ENCODE measurements at regions not wholly inside any gene's neighbourhood (a gene's known extent, or its start where the extent isn't known, plus 50 kb on each side); places are given as distances from the start of the nearest gene placed in this dataset.
"Not testable (repeated sequence)": the region's sequence is repeated elsewhere in the genome, so short reads cannot be mapped to it uniquely, and the experiment has no call there.

GRCh38 chr11:96554236-96554820 lies 164.5 kb downstream of the JRKL start:
- no peaks in the 10 kb centered on the region for H3K36me3 ChIP-seq
- H3K4me1 ChIP-seq, result no peaks in the 10 kb centered on the region
- H3K27ac ChIP-seq, result no peak overlapping the region
- DNase-seq, result no peak
- no peaks in the 10 kb centered on the region for H3K27me3 ChIP-seq
- H3K4me3 ChIP-seq, result no peak overlapping the region
- intact Hi-C loops (cut with DNase I; ENCODE audit: low total_unique reads), result no loop called here
- no peaks in the 10 kb centered on the region for H3K9me3 ChIP-seq
- no peak for TF ChIP-seq CTCF (IDR thresholded peaks at IDR 0.05)

DNA sequence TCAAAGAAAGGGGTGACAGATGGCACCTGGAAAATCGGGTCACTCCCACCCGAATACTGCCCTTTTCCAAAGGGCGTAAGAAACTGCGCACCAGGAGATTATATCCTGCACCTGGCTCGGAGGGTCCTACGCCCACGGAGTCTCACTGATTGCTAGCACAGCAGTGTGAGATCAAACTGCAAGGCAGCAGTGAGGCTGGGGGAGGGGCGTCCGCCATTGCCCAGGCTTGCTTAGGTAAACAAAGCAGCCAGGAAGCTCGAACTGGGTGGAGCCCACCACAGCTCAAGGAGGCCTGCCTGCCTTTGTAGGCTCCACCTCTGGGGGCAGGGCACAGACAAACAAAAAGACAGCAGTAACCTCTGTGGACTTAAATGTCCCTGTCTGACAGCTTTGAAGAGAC lies 166.0 kb downstream of the JRKL start:
- H3K27ac ChIP-seq; H3K36me3 ChIP-seq; DNase-seq; H3K27me3 ChIP-seq; H3K4me1 ChIP-seq; intact Hi-C loops (cut with DNase I; ENCODE audit: low total_unique reads); H3K4me3 ChIP-seq; H3K9me3 ChIP-seq: not testable (repeated sequence)

DNA sequence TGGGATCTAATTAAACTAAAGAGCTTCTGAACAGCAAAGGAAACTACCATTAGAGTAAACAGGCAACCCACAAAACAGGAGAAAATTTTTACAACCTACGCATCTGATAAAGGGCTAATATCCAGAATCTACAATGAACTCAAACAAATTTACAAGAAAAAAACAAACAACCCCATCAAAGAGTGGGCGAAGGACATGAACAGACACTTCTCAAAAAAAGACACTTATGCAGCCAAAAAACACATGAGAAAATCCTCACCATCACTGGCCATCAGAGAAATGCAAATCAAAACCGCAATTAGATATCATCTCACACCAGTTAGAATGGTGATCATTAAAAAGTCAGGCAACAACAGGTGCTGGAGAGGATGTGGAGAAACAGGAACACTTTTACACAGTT lies 170.9 kb downstream of the JRKL start:
- H3K9me3 ChIP-seq; intact Hi-C loops (cut with DNase I; ENCODE audit: low total_unique reads); H3K36me3 ChIP-seq; H3K27me3 ChIP-seq; H3K27ac ChIP-seq; H3K4me3 ChIP-seq; DNase-seq; H3K4me1 ChIP-seq: not testable (repeated sequence)

- Histone ChIP-seq H3K4me1 (no peaks in the 10 kb centered on the region), H3K9me3 (no peaks in the 10 kb centered on the region), H3K27me3 (no peaks in the 10 kb centered on the region), H3K36me3 (no peaks in the 10 kb centered on the region), H3K27ac (no peak overlapping the region), H3K4me3 (no peak overlapping the region)
- intact Hi-C loops (cut with DNase I; ENCODE audit: low total_unique reads), result no loop called here
- no peak for TF ChIP-seq CTCF (IDR thresholded peaks at IDR 0.05)
- DNase-seq, result no peak
Observed at GRCh38 chr11:96567176-96567575, 177.4 kb downstream of the JRKL start.

DNA sequence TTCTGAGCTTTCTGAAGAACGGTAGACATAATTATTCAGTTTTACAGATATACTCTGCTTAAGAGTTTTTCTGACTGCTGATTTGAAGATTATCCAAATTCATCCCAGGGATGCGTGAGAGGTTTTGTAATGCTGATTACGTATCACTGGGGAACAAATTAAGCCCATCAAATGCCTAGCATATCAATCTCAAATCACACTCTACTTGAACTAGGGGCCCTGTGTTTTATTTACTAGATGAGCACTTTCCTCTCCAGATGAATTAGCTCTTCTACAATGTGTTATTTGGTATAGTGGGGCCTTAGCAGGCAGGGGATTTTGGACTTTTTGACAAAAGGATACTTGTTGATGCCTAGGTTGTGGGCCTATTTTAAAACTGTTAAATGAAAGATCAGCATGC lies 177.9 kb downstream of the JRKL start:
- no peaks in the 10 kb centered on the region for H3K27me3 ChIP-seq

GRCh38 chr11:96576383-96576782 lies 186.6 kb downstream of the JRKL start:
- Histone ChIP-seq H3K36me3 (no peaks in the 10 kb centered on the region), H3K4me3 (no peak overlapping the region), H3K4me1 (no peaks in the 10 kb centered on the region), H3K27me3 (no peaks in the 10 kb centered on the region), H3K27ac (no peak overlapping the region), H3K9me3 (no peaks in the 10 kb centered on the region)
- no peak for DNase-seq
- intact Hi-C loops (cut with DNase I; ENCODE audit: low total_unique reads), result no loop called here
- no peak for TF ChIP-seq CTCF (IDR thresholded peaks at IDR 0.05)

More for the DNA sequence above, 177.9 kb downstream of the JRKL start:
- Histone ChIP-seq H3K4me3 (no peak overlapping the region), H3K27ac (no peak overlapping the region), H3K9me3 (no peaks in the 10 kb centered on the region), H3K36me3 (no peaks in the 10 kb centered on the region), H3K4me1 (no peaks in the 10 kb centered on the region)
- intact Hi-C loops (cut with DNase I; ENCODE audit: low total_unique reads), result no loop called here
- no peak for DNase-seq
- TF ChIP-seq CTCF (IDR thresholded peaks at IDR 0.05), result no peak

DNA sequence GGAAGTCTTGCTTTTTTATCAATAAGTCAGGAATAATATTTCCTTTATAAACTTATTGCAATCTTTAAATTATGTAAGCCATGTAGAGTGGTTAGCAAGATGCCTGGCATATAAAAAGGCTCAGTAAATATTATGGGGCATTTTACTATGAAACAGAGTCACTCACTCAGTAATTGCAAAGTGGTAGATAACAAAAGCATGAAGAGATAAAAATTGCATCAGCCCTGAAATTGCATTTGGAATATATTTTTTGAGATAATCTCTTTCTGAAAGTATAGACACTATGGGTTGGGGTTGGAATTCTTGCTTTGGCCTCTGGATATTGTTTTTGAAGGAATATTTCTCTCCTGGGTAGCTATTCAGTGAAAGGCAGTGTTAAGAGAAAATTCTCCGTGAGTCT lies 188.6 kb downstream of the JRKL start:
- Histone ChIP-seq H3K27me3 (no peaks in the 10 kb centered on the region), H3K9me3 (no peaks in the 10 kb centered on the region), H3K27ac (no peak overlapping the region), H3K36me3 (no peaks in the 10 kb centered on the region), H3K4me3 (no peak overlapping the region), H3K4me1 (no peaks in the 10 kb centered on the region)
- no peak for TF ChIP-seq CTCF (IDR thresholded peaks at IDR 0.05)
- intact Hi-C loops (cut with DNase I; ENCODE audit: low total_unique reads), result no loop called here
- DNase-seq, result no peak

All from tibial artery (tissue), 4 donors.